ENCODE measurements at regions not wholly inside any gene's neighbourhood (a gene's known extent, or its start where the extent isn't known, plus 50 kb on each side); places are given as distances from the start of the nearest gene placed in this dataset.

GRCh38 chr5:161040818-161041217 is 188.8 kb upstream of the ATP10B start:
- Histone ChIP-seq H3K4me3 (no peak overlapping the region), H3K36me3 (ENCODE audit: control insufficient read depth in 2 of 2, insufficient read depth in 2 of 2, low read length in 1 of 2) (no peaks in the 10 kb centered on the region), H3K27ac (ENCODE audit: control insufficient read depth, insufficient read depth) (no peak overlapping the region), H2AFZ (ENCODE audit: control insufficient read depth, low read depth, low read length) (no peak overlapping the region), H4K20me1 (ENCODE audit: control insufficient read depth, insufficient read depth) (no peaks in the 10 kb centered on the region), H3K4me2 (ENCODE audit: control insufficient read depth, insufficient read depth) (no peak overlapping the region), H3K27me3 (replicated peaks in 1 of 2; ENCODE audit: control insufficient read depth in 2 of 2, insufficient read depth in 2 of 2, low read length in 1 of 2) (no peaks in the 10 kb centered on the region), H3K9ac (ENCODE audit: control insufficient read depth, insufficient read depth, low read length) (no peak overlapping the region), H3K4me1 (ENCODE audit: control insufficient read depth, insufficient read depth, low read length) (no peaks in the 10 kb centered on the region), H3K9me3 (replicated peaks; ENCODE audit: control insufficient read depth, insufficient read depth, low read length) (no peaks in the 10 kb centered on the region), H3K79me2 (ENCODE audit: control insufficient read depth, insufficient read depth, low read length) (no peaks in the 10 kb centered on the region)
- 5% methylated on average over 1 of the region's 1 CpG for WGBS (ENCODE audit: insufficient coverage, insufficient replicate concordance, low lambda C conversion rate, missing lambda C conversion rate)
- intact Hi-C loops (cut with micrococcal nuclease; ENCODE audit: unreplicated experiment) (no loop called here), in situ Hi-C loops (cut with MboI) (no loop called here)
- POLR2A ChIA-PET = no interaction called here
- CTCF ChIA-PET = interaction anchor here (1.1 kb wide), 1 partner anchor 10 kb away, joined by 3 read pairs; no protein-coding TSS in a partner anchor
- RAD21 ChIA-PET (ENCODE audit: unreplicated experiment) = no interaction called here
- BruUV-seq (replicated peaks) = no TSS peak
- DNase-seq (ENCODE audit: low read depth, low spot score) (no peak), FAIRE-seq (no peak), ATAC-seq (no peak)
- SMC1A ChIA-PET (ENCODE audit: uncharacterized antibody, unreplicated experiment) = interaction anchor here (1.2 to 1.5 kb wide), 2 partner anchors 9 to 12 kb away, joined by 3 read pairs; no protein-coding TSS in a partner anchor
- TF ChIP-seq BCL11A (IDR thresholded peaks at IDR 0.05; ENCODE audit: low read depth, low read length) = no peak
- no peak for TF ChIP-seq SPI1 (IDR thresholded peaks at IDR 0.05; ENCODE audit: borderline replicate concordance, insufficient read depth, low read depth, low read length)
- TF ChIP-seq E4F1 (IDR thresholded peaks at IDR 0.05; ENCODE audit: borderline replicate concordance, partially characterized antibody) = no peak
- no peak for TF ChIP-seq FOS (IDR thresholded peaks at IDR 0.05; ENCODE audit: borderline replicate concordance, extremely low read depth, insufficient read length)
- TF ChIP-seq HDGF (IDR thresholded peaks at IDR 0.05) = no peak
- no peak for TF ChIP-seq NFXL1 (IDR thresholded peaks at IDR 0.05; ENCODE audit: borderline replicate concordance)
- no peak for TF ChIP-seq MYB (IDR thresholded peaks at IDR 0.05; ENCODE audit: borderline replicate concordance, low read depth, low read length)
- TF ChIP-seq NFYB (IDR thresholded peaks at IDR 0.05; ENCODE audit: insufficient read depth, low read depth, low read length) = no peak
- no peak for TF ChIP-seq CHD4 (IDR thresholded peaks at IDR 0.05)
- no peak for TF ChIP-seq ZBTB4 (CRISPR knock-in tag; IDR thresholded peaks at IDR 0.05)
- no peak for TF ChIP-seq CBX3 (IDR thresholded peaks at IDR 0.05; ENCODE audit: borderline replicate concordance, low read depth)
- no peak for TF ChIP-seq IRF4 (IDR thresholded peaks at IDR 0.05; ENCODE audit: low read depth, low read length)
- TF ChIP-seq E2F4 (IDR thresholded peaks at IDR 0.05; ENCODE audit: low read depth, low read length) = no peak
- TF ChIP-seq IKZF1 (conservative IDR thresholded peaks at IDR 0.05) = no peak
- no peak for TF ChIP-seq RAD21 (IDR thresholded peaks at IDR 0.05; ENCODE audit: insufficient read depth, low read depth, low read length)
- TF ChIP-seq SMAD5 (IDR thresholded peaks at IDR 0.05; ENCODE audit: low read depth) = no peak
- no peak for TF ChIP-seq TAF1 (IDR thresholded peaks at IDR 0.05; ENCODE audit: borderline replicate concordance, low read depth, low read length)
- TF ChIP-seq KAT2A (conservative IDR thresholded peaks at IDR 0.05; ENCODE audit: control insufficient read depth, low read depth, low read length) = no peak
- no peak for TF ChIP-seq RCOR1 (conservative IDR thresholded peaks at IDR 0.05; ENCODE audit: low read depth, low read length)

Measured in GM12878 (cell line).